Central memory CD4-positive, alpha-beta T cell (primary cell): ENCODE measurements at regions not wholly inside any gene's neighbourhood (a gene's known extent, or its start where the extent isn't known, plus 50 kb on each side); places are given as distances from the start of the nearest gene placed in this dataset.
A peak's percentile ranks its signal among the peaks of the same experiment; 100 is the strongest.
"Not testable (repeated sequence)": the region's sequence is repeated elsewhere in the genome, so short reads cannot be mapped to it uniquely, and the experiment has no call there.

Experiments
- DNase-seq: peaks from one replicate; pipeline ENCODE4 v3.0.0; 2022

GRCh38 chr15:20367093-20367492 lies 174.5 kb downstream of the GOLGA6L6 start:
- DNase-seq, result no peak

GRCh38 chr15:20363591-20363990 lies 178.0 kb downstream of the GOLGA6L6 start:
- not testable (repeated sequence) for DNase-seq

GRCh38 chr15:20361091-20361490 lies 180.5 kb downstream of the GOLGA6L6 start:
- DNase-seq, result no peak

- no peak for DNase-seq
Measured at GRCh38 chr15:20358779-20359414, 182.7 kb downstream of the GOLGA6L6 start.

- no peak for DNase-seq
Measured at GRCh38 chr15:20358066-20358778, 183.4 kb downstream of the GOLGA6L6 start.

- DNase-seq, result no peak
Measured at GRCh38 chr15:20357481-20358065, 184.0 kb downstream of the GOLGA6L6 start.

- no peak for DNase-seq
Measured at GRCh38 chr15:20356911-20357480, 184.6 kb downstream of the GOLGA6L6 start.

- peak; percentile 71 for DNase-seq
Measured at GRCh38 chr15:20356444-20356910, 185.1 kb downstream of the GOLGA6L6 start.

GRCh38 chr15:20355256-20355868 lies 186.2 kb downstream of the GOLGA6L6 start:
- no peak for DNase-seq

- not testable (repeated sequence) for DNase-seq
Measured at GRCh38 chr15:20354884-20355223, 186.7 kb downstream of the GOLGA6L6 start.

- no peak for DNase-seq
Measured at GRCh38 chr15:20353966-20354883, 187.4 kb downstream of the GOLGA6L6 start.

- DNase-seq, result no peak
Measured at GRCh38 chr15:20352241-20353200, 189.1 kb downstream of the GOLGA6L6 start.

GRCh38 chr15:20351448-20351971 lies 190.1 kb downstream of the GOLGA6L6 start:
- DNase-seq, result no peak

- DNase-seq, result no peak
Measured at GRCh38 chr15:20349774-20350498, 191.7 kb downstream of the GOLGA6L6 start.

GRCh38 chr15:20348900-20349773 lies 192.5 kb downstream of the GOLGA6L6 start:
- no peak for DNase-seq

GRCh38 chr15:20348291-20348899 lies 193.2 kb downstream of the GOLGA6L6 start:
- no peak for DNase-seq

- no peak for DNase-seq
Measured at GRCh38 chr15:20346082-20346805, 195.4 kb downstream of the GOLGA6L6 start.
